ENCODE measurements at regions not wholly inside any gene's neighbourhood (a gene's known extent, or its start where the extent isn't known, plus 50 kb on each side); places are given as distances from the start of the nearest gene placed in this dataset.

GRCh38 chr15:61534986-61535385 is 305.9 kb upstream of the RORA start:
- TF ChIP-seq CTCF (IDR thresholded peaks at IDR 0.05): no peak
- no peak for TF ChIP-seq ZFX (IDR thresholded peaks at IDR 0.05; ENCODE audit: borderline replicate concordance)
- H3K27ac ChIP-seq: no peak overlapping the region

- no peak for TF ChIP-seq CTCF (IDR thresholded peaks at IDR 0.05)
- TF ChIP-seq ZFX (IDR thresholded peaks at IDR 0.05; ENCODE audit: borderline replicate concordance): no peak
- H3K27ac ChIP-seq: no peak overlapping the region
Observed at GRCh38 chr15:61530769-61531168, 301.7 kb upstream of the RORA start.

GRCh38 chr15:61528581-61528910 is 299.4 kb upstream of the RORA start:
- no peak overlapping the region for H3K27ac ChIP-seq

GRCh38 chr15:61527836-61528580 is 298.9 kb upstream of the RORA start:
- TF ChIP-seq CTCF (IDR thresholded peaks at IDR 0.05) (no peak), ZFX (IDR thresholded peaks at IDR 0.05; ENCODE audit: borderline replicate concordance) (no peak)

More at GRCh38 chr15:61528581-61528910, 299.4 kb upstream of the RORA start:
- TF ChIP-seq ZFX (IDR thresholded peaks at IDR 0.05; ENCODE audit: borderline replicate concordance) (no peak), CTCF (IDR thresholded peaks at IDR 0.05) (no peak)

GRCh38 chr15:61524545-61524944 is 295.4 kb upstream of the RORA start:
- TF ChIP-seq CTCF (IDR thresholded peaks at IDR 0.05) (no peak), ZFX (IDR thresholded peaks at IDR 0.05; ENCODE audit: borderline replicate concordance) (no peak)
- H3K27ac ChIP-seq: no peak overlapping the region

More at GRCh38 chr15:61527836-61528580, 298.9 kb upstream of the RORA start:
- H3K27ac ChIP-seq: no peak overlapping the region

- TF ChIP-seq CTCF (IDR thresholded peaks at IDR 0.05) (no peak), ZFX (IDR thresholded peaks at IDR 0.05; ENCODE audit: borderline replicate concordance) (no peak)
- H3K27ac ChIP-seq: no peak overlapping the region
Observed at GRCh38 chr15:61524086-61524485, 295.0 kb upstream of the RORA start.

- TF ChIP-seq ZFX (IDR thresholded peaks at IDR 0.05; ENCODE audit: borderline replicate concordance) (no peak), CTCF (IDR thresholded peaks at IDR 0.05) (no peak)
- no peak overlapping the region for H3K27ac ChIP-seq
Observed at GRCh38 chr15:61522411-61522810, 293.3 kb upstream of the RORA start.
